NB4 (cell line): ENCODE measurements at regions not wholly inside any gene's neighbourhood (a gene's known extent, or its start where the extent isn't known, plus 50 kb on each side); places are given as distances from the start of the nearest gene placed in this dataset.

Experiments
- DNase-seq: peaks from one replicate; pipeline ENCODE4 v3.0.0; 2010; ENCODE audit warnings: low read depth
- H3K4me3 ChIP-seq: one replicate; pipeline ENCODE4 v1.5.1; 2011; ENCODE audit warnings: mild to moderate bottlenecking, low read depth, low read length, moderate library complexity
- CTCF ChIP-seq: IDR thresholded peaks from one replicate; pipeline ENCODE4 v1.5.1; 2012; ENCODE audit warnings: low read depth, low read length
- MAX ChIP-seq: IDR thresholded peaks from 2 replicates; pipeline ENCODE4 v1.6.1; 2011; ENCODE audit warnings: low read depth, low read length
- MYC ChIP-seq: IDR thresholded peaks from 2 replicates; pipeline ENCODE4 v1.6.1; 2011; ENCODE audit warnings: low read depth, low read length
- POLR2A ChIP-seq: IDR thresholded peaks from 2 replicates; pipeline ENCODE4 v1.6.1; 2011; ENCODE audit warnings: mild to moderate bottlenecking; ENCODE audit not compliant: insufficient read length; ENCODE audit errors: extremely low read depth

GRCh38 chr12:76220980-76221379 is 127.2 kb downstream of the BBS10 start:
- H3K4me3 ChIP-seq = no peak overlapping the region
- no peak for DNase-seq
- TF ChIP-seq POLR2A = no peak
- no peak for TF ChIP-seq MAX

GRCh38 chr12:76219806-76220205 is 128.4 kb downstream of the BBS10 start:
- DNase-seq = no peak
- H3K4me3 ChIP-seq = no peak overlapping the region
- TF ChIP-seq MAX (no peak), MYC (no peak), POLR2A (no peak), CTCF (no peak)

GRCh38 chr12:76216585-76217472 is 131.4 kb downstream of the BBS10 start:
- no peak for TF ChIP-seq MYC
- TF ChIP-seq MAX = no peak
- TF ChIP-seq POLR2A = no peak
- no peak for TF ChIP-seq CTCF
- no peak for DNase-seq

GRCh38 chr12:76208129-76208528 is 123.6 kb upstream of the NAP1L1 start:
- TF ChIP-seq CTCF (no peak), MYC (no peak), MAX (no peak), POLR2A (no peak)
- DNase-seq = no peak
- H3K4me3 ChIP-seq = no peak overlapping the region

More at GRCh38 chr12:76216585-76217472, 131.4 kb downstream of the BBS10 start:
- H3K4me3 ChIP-seq = no peak overlapping the region

- no peak for TF ChIP-seq POLR2A
- no peak for TF ChIP-seq MAX
- no peak for TF ChIP-seq CTCF
- TF ChIP-seq MYC = no peak
- no peak overlapping the region for H3K4me3 ChIP-seq
- no peak for DNase-seq
These were observed 122.2 kb upstream of the NAP1L1 start for GRCh38 chr12:76206677-76207072.

GRCh38 chr12:76206039-76206676 is 121.7 kb upstream of the NAP1L1 start:
- TF ChIP-seq MYC (no peak), MAX (no peak), CTCF (no peak), POLR2A (no peak)
- H3K4me3 ChIP-seq = no peak overlapping the region
- DNase-seq = no peak
